22Rv1 (cell line): ENCODE measurements at regions not wholly inside any gene's neighbourhood (a gene's known extent, or its start where the extent isn't known, plus 50 kb on each side); places are given as distances from the start of the nearest gene placed in this dataset.

ENCODE experiments used
- CTCF ChIP-seq: fragments of 450-650 bp; IDR thresholded peaks from 2 replicates; pipeline ENCODE4 v1.5.1; 2017; ENCODE audit warnings: mild to moderate bottlenecking
- ZFX ChIP-seq: fragments of 450-650 bp; IDR thresholded peaks from 2 replicates; pipeline ENCODE4 v1.6.1; 2017; ENCODE audit warnings: antibody characterized with exemption, borderline replicate concordance

GRCh38 chr2:120682654-120683053, 53.0 kb upstream of the GLI2 start:
- TF ChIP-seq CTCF (no peak), ZFX (no peak)
